ENCODE measurements at regions not wholly inside any gene's neighbourhood (a gene's known extent, or its start where the extent isn't known, plus 50 kb on each side); places are given as distances from the start of the nearest gene placed in this dataset.

- no peak for DNase-seq
- no peak for TF ChIP-seq GATA1 (IDR thresholded peaks at IDR 0.05; ENCODE audit: low read depth, low read length)
- TF ChIP-seq POLR2A (IDR thresholded peaks at IDR 0.05; ENCODE audit: low read length), result no peak
These were observed 55.1 kb upstream of the CD302 start for GRCh38 chr2:159853101-159853500.

DNA sequence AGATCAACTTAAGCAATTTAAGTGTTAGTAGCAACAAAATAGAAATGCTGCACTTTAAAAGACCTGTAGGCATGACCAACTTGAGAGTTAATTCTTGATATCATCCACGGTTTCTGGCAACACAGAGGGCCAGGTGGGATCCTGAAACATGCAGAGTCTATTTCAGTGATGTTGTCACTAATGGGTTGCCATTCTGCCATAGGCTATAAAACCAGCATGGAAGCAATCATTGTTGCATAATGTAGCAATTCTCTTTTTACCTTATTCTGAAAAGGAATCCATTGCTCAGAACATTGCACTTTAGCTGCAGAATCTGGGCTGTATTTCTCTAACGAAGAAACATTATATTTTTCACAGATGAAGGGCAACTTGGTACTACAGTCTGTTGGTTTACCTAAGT is 53.9 kb upstream of the CD302 start:
- no peak for DNase-seq
- TF ChIP-seq GATA1 (IDR thresholded peaks at IDR 0.05; ENCODE audit: low read depth, low read length) (no peak), POLR2A (IDR thresholded peaks at IDR 0.05; ENCODE audit: low read length) (no peak)

DNA sequence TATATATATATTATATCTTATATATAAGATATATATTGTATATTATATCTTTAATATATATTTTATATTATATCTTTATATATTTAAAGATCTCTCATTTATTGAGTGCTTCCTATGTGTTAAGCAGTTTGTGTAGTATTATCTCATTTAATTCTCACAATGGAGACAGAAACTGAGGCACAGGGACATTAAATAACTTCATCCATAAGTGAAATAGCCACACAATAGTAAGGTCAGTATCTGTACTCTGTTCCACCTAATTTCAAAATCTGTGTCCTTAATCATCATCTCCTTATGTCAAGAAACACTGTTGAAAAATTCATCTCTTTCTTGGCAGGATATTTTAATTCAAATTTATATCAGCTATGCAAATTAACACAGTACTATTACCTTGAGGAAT is 52.8 kb upstream of the CD302 start:
- no peak for DNase-seq
- TF ChIP-seq POLR2A (IDR thresholded peaks at IDR 0.05; ENCODE audit: low read length), result no peak

DNA sequence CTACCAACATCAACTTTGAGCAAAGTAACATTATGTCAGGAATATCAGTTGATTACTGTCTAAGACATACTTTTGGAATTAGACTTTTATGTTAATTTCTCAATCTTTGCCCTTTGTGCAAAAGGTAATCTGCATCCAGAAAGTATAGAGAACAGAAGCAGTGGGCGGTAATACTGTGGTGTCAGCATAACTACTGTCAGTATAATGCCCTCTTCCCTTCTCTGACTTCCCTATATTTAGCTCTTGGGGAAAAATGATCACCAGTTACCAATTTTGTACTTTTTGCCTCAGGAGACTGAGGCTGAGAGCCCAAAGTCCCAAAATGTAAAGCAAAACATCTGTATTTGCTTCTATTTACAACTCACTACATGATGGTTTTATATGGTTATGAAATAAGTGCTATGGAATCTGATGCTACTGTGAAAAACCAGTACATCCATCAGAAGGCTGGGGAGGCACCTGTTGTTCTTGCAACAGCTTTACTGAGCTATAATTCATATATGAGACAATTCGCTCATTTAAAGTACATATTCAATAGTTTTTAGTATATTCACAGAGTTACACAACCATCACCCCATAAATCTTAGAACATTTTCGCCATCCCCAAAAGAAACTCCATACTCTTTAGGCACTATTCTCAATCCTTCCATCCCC is 51.3 kb upstream of the CD302 start:
- TF ChIP-seq POLR2A (IDR thresholded peaks at IDR 0.05; ENCODE audit: low read length) (no peak), GATA1 (IDR thresholded peaks at IDR 0.05; ENCODE audit: low read depth, low read length) (no peak)
- DNase-seq, result no peak
